ENCODE measurements at regions not wholly inside any gene's neighbourhood (a gene's known extent, or its start where the extent isn't known, plus 50 kb on each side); places are given as distances from the start of the nearest gene placed in this dataset.

DNA sequence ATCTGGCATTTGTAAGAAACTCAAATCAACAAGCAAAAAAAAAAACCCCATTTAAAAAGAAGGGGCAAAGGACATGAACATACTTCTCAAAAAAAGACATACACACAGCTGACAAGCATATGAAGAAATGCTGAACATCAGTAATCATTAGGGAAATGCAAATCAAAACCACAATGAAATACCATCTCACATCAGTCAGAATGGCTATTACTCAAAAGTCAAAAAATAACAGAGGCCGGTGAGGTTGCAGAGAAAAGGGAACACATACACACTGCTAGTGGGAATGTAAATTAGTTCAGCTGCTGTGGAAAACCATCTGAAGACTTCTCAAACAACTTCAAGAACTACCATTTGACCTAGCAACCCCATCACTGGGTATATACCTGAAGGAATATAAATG lies 199.4 kb upstream of the THBS1 start (continued):
- TF ChIP-seq, protein P1, sequence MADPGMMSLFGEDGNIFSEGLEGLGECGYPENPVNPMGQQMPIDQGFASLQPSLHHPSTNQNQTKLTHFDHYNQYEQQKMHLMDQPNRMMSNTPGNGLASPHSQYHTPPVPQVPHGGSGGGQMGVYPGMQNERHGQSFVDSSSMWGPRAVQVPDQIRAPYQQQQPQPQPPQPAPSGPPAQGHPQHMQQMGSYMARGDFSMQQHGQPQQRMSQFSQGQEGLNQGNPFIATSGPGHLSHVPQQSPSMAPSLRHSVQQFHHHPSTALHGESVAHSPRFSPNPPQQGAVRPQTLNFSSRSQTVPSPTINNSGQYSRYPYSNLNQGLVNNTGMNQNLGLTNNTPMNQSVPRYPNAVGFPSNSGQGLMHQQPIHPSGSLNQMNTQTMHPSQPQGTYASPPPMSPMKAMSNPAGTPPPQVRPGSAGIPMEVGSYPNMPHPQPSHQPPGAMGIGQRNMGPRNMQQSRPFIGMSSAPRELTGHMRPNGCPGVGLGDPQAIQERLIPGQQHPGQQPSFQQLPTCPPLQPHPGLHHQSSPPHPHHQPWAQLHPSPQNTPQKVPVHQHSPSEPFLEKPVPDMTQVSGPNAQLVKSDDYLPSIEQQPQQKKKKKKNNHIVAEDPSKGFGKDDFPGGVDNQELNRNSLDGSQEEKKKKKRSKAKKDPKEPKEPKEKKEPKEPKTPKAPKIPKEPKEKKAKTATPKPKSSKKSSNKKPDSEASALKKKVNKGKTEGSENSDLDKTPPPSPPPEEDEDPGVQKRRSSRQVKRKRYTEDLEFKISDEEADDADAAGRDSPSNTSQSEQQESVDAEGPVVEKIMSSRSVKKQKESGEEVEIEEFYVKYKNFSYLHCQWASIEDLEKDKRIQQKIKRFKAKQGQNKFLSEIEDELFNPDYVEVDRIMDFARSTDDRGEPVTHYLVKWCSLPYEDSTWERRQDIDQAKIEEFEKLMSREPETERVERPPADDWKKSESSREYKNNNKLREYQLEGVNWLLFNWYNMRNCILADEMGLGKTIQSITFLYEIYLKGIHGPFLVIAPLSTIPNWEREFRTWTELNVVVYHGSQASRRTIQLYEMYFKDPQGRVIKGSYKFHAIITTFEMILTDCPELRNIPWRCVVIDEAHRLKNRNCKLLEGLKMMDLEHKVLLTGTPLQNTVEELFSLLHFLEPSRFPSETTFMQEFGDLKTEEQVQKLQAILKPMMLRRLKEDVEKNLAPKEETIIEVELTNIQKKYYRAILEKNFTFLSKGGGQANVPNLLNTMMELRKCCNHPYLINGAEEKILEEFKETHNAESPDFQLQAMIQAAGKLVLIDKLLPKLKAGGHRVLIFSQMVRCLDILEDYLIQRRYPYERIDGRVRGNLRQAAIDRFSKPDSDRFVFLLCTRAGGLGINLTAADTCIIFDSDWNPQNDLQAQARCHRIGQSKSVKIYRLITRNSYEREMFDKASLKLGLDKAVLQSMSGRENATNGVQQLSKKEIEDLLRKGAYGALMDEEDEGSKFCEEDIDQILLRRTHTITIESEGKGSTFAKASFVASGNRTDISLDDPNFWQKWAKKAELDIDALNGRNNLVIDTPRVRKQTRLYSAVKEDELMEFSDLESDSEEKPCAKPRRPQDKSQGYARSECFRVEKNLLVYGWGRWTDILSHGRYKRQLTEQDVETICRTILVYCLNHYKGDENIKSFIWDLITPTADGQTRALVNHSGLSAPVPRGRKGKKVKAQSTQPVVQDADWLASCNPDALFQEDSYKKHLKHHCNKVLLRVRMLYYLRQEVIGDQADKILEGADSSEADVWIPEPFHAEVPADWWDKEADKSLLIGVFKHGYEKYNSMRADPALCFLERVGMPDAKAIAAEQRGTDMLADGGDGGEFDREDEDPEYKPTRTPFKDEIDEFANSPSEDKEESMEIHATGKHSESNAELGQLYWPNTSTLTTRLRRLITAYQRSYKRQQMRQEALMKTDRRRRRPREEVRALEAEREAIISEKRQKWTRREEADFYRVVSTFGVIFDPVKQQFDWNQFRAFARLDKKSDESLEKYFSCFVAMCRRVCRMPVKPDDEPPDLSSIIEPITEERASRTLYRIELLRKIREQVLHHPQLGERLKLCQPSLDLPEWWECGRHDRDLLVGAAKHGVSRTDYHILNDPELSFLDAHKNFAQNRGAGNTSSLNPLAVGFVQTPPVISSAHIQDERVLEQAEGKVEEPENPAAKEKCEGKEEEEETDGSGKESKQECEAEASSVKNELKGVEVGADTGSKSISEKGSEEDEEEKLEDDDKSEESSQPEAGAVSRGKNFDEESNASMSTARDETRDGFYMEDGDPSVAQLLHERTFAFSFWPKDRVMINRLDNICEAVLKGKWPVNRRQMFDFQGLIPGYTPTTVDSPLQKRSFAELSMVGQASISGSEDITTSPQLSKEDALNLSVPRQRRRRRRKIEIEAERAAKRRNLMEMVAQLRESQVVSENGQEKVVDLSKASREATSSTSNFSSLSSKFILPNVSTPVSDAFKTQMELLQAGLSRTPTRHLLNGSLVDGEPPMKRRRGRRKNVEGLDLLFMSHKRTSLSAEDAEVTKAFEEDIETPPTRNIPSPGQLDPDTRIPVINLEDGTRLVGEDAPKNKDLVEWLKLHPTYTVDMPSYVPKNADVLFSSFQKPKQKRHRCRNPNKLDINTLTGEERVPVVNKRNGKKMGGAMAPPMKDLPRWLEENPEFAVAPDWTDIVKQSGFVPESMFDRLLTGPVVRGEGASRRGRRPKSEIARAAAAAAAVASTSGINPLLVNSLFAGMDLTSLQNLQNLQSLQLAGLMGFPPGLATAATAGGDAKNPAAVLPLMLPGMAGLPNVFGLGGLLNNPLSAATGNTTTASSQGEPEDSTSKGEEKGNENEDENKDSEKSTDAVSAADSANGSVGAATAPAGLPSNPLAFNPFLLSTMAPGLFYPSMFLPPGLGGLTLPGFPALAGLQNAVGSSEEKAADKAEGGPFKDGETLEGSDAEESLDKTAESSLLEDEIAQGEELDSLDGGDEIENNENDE (IDR thresholded peaks at IDR 0.05; ENCODE audit: insufficient replicate concordance, low read length): no peak
- TF ChIP-seq RNF2 (IDR thresholded peaks at IDR 0.05; ENCODE audit: borderline replicate concordance, low read depth, low read length, missing control alignments, poor library complexity, severe bottlenecking): no peak
- no peak for TF ChIP-seq SRF (IDR thresholded peaks at IDR 0.05; ENCODE audit: low read depth, low read length)
- no peak for TF ChIP-seq EGR1 (IDR thresholded peaks at IDR 0.05; ENCODE audit: borderline replicate concordance, low read depth, low read length)
- TF ChIP-seq, protein P2, sequence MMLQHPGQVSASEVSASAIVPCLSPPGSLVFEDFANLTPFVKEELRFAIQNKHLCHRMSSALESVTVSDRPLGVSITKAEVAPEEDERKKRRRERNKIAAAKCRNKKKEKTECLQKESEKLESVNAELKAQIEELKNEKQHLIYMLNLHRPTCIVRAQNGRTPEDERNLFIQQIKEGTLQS (IDR thresholded peaks at IDR 0.05; ENCODE audit: insufficient read depth, low read depth, low read length): no peak
- TF ChIP-seq BCL11A (IDR thresholded peaks at IDR 0.05; ENCODE audit: low read depth in 2 of 2, low read length in 2 of 2): no peak
- TF ChIP-seq FOSL1 (IDR thresholded peaks at IDR 0.05; ENCODE audit: insufficient read depth, low read depth, low read length): no peak
